GM21526 (cell line): ENCODE measurements at regions not wholly inside any gene's neighbourhood (a gene's known extent, or its start where the extent isn't known, plus 50 kb on each side); places are given as distances from the start of the nearest gene placed in this dataset.
A peak's percentile ranks its signal among the peaks of the same experiment; 100 is the strongest.

ENCODE experiments used
- ATAC-seq: cut with Tn5 transposase; IDR thresholded peaks from one replicate; pipeline ENCODE4 v1.9.1; 2021; ENCODE audit warnings: moderate library complexity; ENCODE audit not compliant: unreplicated experiment, low FRiP score

- peak; percentile 91 for ATAC-seq
Observed at GRCh38 chr10:4033341-4033896, 248.4 kb upstream of the KLF6 start.

DNA sequence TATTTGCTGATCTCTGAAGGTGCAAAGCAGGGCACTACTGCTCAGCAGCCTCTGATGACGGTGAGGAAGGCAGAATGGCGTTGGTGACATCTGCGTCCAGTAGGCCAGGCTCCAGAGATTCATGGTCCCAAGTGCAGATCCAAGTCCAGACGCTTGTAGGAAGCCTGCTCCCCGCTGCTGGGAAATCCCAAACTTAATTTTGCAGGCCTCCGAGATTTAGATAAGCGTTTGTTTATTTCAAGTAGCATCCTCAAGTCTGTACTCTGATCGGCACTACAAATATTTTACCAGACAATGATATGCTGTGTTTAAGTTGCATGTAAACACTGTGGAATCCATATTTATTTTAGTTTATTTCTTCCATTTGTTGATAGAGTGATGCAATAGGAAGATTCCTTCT, 244.9 kb upstream of the KLF6 start:
- no peak for ATAC-seq

DNA sequence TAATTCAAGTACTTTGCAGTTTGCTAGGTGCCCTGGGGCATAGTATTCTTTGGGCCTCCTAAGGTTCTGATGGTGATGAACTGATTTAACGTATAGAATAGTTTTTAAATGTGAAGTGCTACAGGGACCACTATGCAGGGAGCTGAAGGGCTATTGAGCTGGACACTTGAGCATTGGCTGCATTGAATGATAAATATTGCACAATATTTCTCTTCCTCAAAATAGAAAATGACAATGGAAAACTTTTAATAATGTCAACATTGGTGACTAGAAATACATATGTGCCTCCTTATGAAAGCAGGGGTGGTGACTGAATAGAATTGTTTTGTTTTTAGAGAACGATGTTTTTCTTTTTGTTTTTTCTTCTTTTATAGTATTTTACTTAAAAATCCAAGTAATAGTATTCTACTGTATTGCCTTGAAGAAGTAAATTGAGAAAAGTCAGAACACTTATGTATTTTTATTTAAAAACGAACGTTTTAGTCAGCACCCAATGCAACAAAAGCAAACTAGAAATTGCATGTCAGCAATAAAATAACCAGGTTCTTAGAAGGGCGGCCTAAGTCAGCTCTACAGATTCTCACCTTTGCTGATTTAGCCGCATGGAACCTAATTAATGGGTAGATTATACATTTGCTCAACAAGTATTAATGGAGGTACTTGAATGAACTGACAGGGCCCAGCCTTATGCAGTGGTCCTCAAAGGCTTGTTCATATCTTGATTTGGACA, 244.0 kb upstream of the KLF6 start:
- no peak for ATAC-seq

DNA sequence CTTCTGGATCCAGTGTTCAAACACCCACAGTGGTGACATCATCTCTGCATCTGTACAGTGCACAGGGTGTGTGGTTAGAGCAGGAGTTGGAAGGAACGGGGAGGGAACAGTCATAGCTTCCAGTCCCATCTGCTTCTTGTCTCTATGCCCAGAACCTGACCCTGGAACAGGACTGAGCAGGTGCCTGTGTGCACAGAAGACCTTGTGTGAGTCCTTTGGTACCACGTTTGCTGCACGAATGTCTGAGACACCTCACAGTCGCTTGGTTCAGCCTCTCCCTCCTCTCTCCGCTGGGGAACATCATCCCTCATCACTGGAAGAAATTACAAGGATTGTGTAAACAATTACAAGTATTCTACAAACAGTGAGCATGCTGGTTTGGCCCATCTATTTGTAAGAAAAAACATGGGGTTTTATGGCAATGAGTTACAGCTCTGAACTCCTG, 243.0 kb upstream of the KLF6 start:
- no peak for ATAC-seq

DNA sequence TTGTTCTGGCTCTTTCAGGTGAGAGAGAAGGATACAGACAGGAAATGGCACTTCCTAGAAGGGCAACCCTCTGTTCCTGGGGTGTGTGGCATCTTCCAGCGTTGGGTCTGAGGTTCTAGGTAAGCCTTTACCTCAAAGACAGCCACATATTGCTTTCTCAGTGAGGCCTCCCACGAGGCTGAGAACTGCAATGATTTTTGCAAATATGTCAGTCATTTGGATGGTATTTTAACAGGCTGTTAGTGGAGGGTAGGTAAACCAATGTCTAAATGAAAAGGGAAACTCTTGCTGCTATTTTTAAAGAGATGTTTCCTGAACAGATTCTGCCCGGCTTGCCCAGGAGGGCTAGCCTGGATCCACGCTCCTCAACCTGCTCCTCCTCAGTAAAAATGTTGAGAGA, 240.3 kb upstream of the KLF6 start:
- no peak for ATAC-seq

DNA sequence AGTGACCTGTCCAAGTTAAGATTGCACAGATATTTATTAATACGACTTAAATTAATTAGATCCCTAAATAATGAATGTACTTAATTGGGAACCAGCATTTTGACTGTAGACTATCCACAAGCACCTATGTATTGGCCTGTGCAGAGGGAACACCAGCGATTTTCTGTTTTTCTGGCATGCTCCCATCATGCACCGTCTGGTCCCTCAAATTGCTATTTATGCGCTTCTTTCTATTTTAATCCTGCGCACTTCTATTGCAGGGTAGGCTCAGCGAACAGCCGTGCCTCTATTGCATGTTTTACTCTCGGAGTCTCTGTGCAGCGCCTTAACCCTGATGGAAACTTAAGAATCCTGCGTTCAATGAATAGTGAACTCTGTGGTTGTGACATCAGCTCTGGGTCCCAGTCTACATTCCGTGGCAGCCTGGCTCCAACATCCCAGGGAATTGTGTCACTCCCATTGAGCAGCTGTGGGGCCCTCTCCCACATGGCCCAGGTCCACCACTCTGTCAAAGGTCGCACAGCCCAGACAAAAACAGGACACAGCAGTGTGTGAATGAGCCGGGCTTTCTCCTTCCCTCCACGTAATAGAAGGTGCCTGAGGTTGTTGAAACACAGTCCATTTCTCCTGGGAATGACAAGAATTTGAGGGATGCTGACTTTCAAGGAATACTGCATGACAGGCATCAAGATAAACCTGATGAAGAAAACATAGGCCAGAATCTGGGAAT, 239.7 kb upstream of the KLF6 start:
- ATAC-seq = no peak

DNA sequence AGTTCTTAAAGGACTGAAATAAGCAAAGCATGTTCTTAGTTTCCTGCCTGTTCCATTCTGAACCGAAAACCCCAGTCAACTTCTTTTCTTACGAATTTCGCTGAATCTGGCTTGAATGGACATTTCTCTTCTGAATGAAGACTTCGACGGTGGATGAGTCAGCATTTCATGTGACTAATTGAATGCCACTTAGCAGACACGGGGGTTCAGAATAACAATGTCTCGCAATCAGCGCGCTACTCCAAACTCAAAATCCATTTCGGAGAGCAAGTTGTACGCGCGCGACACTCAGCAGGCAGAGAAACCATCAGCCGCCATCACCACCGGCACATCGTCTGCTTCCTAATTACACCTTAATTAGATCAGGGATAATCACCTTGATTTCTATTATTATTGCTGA, 239.0 kb upstream of the KLF6 start:
- no peak for ATAC-seq

- ATAC-seq = no peak
Observed at GRCh38 chr10:4022473-4022872, 237.5 kb upstream of the KLF6 start.

DNA sequence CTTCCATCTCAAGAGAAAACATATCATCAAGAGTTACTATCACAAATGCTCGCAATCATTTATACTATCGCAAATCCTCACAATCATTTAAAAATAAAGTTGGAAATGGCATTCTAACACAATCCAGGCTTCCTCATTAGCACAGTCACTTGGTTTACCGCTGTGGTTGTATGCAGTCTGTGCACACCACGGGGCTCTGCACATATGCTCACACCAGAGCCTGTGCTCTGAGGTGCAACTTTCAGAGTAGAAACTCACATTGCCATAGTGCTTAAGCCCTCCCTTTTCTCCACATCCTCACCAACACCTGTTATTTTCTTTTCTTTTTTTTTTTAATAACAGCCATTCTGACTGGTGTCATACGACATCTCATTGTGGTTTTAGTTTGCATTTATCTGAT, 235.6 kb upstream of the KLF6 start:
- ATAC-seq = no peak

DNA sequence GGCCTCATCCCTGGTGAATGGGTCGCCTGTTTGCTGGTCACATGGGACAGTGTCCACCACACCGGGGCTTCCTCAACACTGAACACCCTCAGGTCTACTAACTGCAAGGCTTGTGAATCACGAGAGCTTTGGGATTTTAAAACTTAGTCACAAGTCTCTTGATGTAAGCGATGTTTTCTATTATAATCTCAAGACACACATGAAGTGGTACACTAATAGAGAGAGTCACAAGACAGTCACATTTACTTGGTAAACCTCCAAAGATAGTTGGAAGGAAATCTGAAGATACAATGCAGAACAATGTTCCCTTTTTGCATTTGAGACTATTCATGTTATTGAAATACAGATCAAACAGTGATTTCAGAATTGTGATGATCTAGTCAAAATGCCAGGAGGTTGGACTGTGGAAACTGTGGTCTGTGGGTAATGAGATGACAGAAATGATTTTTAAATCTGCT, 233.1 kb upstream of the KLF6 start:
- no peak for ATAC-seq

GRCh38 chr10:4017336-4017735, 232.3 kb upstream of the KLF6 start:
- ATAC-seq = no peak

- no peak for ATAC-seq
Observed at GRCh38 chr10:4016214-4016740, 231.3 kb upstream of the KLF6 start.

DNA sequence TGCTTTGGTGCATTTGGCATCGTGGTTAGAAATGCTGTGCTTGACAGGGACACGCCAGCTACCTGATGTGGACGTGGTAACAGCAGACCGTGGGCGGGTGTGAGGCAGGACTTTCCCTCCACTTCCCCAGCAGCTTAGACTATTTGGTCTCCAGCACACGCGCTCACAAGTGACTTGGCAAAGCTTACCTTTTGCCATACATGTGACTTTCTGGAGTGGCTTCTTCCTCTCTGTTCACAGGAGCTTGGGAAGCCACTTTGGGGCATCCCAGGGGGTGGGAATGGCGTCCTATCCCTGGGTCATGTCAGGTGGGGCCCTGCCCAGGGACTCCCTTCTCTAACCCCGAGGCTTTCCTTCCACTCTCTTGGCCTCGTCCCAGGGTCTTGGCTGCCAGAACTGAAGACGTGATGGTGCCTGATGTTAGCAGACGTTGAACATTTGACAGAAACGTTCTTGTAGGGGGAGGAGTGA, 228.7 kb upstream of the KLF6 start:
- no peak for ATAC-seq

- no peak for ATAC-seq
Observed at GRCh38 chr10:4012848-4013247, 227.8 kb upstream of the KLF6 start.

DNA sequence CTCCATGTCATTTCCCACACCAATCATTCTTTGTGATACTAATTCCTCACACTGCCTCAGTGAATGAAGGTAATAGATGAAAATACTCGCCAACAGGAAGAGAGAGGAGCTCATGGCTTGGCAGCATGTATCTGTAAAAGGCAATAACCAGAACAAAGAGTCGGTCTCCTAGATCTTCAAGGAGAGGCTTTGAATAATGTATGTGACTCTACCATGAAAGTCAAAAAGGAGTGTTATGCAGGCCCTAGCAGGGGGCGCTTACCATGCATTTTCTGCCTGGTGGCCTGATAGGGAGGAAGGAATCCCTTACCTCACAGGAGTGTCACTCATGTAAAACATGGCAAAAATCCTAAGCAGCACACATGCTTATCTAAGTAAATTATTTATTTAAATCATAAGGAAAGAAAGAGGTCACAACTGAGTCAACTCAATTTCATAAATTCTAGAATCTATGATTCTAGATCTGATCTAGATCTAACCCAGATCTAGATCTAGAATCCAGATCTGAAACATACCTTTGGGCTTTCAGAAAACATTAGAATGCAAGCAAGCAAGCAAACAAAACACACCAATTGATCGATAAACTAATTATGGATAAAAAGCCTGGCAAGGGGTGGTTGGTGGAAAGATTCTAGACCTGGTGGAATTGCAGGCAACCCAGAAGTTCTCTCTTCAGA, 226.3 kb upstream of the KLF6 start:
- no peak for ATAC-seq

DNA sequence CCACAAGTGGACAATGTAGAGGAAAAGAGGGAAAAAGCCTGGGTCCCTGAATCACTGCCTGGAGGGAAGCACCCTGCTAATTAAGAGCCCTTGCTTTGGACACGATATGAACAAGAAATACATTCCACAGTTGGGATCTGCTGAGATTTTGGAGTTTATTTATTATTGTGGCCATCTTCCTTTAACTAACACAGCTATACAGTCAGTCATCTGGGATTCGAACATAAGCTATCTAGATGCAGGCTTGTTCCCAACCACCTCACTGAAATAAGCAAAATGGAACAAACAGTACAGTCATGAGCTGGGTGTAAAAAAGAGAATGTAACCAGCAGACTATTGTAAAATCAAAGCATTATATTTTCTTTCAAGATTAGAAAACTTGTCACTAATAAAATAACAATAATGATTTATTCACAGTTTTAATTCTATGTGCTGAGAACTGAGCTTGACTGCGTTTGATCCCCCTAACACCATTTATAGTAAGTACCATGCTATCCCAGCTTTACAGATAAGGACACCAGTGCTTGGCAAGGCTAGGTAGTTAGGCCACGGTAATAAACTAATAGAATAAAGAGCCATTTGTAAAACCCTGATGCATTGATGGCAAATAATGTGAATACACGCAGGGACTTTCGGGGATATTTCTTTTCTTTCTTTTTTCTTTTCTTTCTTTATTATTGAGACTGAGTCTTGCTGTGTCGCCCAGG, 223.8 kb upstream of the KLF6 start:
- no peak for ATAC-seq

DNA sequence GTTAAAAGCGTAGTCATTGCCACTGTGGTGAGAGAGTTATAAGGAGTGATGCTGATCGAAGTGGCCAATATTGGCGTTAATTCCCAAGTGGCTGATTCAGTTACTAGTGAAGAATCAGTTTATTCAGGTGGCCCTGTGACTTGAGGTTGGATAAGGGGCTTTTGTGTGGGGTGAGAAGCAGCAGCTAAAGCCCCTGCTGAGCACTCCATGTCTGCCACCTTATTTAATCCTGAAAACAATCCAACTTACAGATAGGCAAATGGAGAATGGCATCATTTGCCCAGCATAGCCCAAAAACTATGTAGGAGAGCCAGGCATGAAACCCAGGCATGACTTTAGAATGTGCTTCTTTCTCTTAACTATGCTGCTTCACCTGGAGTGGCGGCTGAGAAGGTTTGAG, 222.8 kb upstream of the KLF6 start:
- no peak for ATAC-seq

GRCh38 chr10:4006858-4007257, 221.8 kb upstream of the KLF6 start:
- ATAC-seq = no peak

DNA sequence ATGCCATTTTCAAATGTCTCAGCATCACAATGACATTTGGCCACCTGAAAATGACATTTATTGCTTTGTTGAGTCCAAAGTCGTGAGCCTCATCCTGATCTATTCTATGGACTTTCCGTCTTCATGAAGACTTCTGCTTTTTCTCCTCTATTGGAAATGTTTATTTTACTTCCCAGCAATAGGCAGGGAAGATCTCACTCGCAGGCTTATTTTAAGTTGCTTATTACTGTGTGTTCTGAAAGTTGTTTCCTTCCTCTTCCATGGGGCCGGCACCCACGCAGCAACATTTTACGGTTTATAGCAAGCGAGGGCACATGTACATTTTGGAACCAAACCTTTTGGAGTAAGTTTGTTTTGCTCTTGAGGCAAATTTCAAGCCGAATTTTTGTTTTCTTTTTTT, 221.0 kb upstream of the KLF6 start:
- no peak for ATAC-seq

- ATAC-seq = no peak
Observed at GRCh38 chr10:4004990-4005389, 220.0 kb upstream of the KLF6 start.
